Neural progenitor cell (in vitro differentiated cells): ENCODE measurements at regions not wholly inside any gene's neighbourhood (a gene's known extent, or its start where the extent isn't known, plus 50 kb on each side); places are given as distances from the start of the nearest gene placed in this dataset.

Experiments
- DNase-seq: peaks from one replicate; pipeline ENCODE4 v3.0.0-alpha.2; 2016; ENCODE audit warnings: low spot score
- H2AFZ ChIP-seq: fragments of 200-600 bp; sonication (generic); replicated peaks from 2 replicates; pipeline ENCODE4 v1.6.1; 2016; ENCODE audit warnings: antibody characterized with exemption
- H3F3A ChIP-seq: fragments of 200-600 bp; sonication (generic); 2 replicates; pipeline ENCODE4 v1.6.1; 2016; ENCODE audit warnings: antibody characterized with exemption, low read depth
- H3K27ac ChIP-seq: fragments of 200-600 bp; sonication (generic); 2 replicates; pipeline ENCODE4 v1.5.1; 2016; ENCODE audit warnings: mild to moderate bottlenecking
- H3K27me3 ChIP-seq: fragments of 200-600 bp; sonication (generic); 2 replicates; pipeline ENCODE4 v1.6.1; 2016; ENCODE audit warnings: mild to moderate bottlenecking, moderate library complexity
- H3K36me3 ChIP-seq: fragments of 200-600 bp; sonication (generic); 2 replicates; pipeline ENCODE4 v1.5.1; 2016
- H3K4me1 ChIP-seq: fragments of 200-600 bp; sonication (generic); 2 replicates; pipeline ENCODE4 v1.6.1; 2016; ENCODE audit warnings: mixed run types
- H3K4me2 ChIP-seq: fragments of 200-600 bp; sonication (generic); 2 replicates; pipeline ENCODE4 v1.6.1; 2016
- H3K4me3 ChIP-seq: fragments of 200-600 bp; sonication (generic); 2 replicates; pipeline ENCODE4 v1.5.1; 2016
- H3K79me2 ChIP-seq: fragments of 200-600 bp; sonication (generic); 2 replicates; pipeline ENCODE4 v1.6.1; 2016; ENCODE audit warnings: low read depth
- H3K9ac ChIP-seq: fragments of 200-600 bp; sonication (generic); 2 replicates; pipeline ENCODE4 v1.6.1; 2016
- H3K9me3 ChIP-seq: fragments of 200-600 bp; sonication (generic); 2 replicates; pipeline ENCODE4 v1.5.1; 2016; ENCODE audit warnings: low read depth
- H4K20me1 ChIP-seq: fragments of 200-600 bp; sonication (generic); 2 replicates; pipeline ENCODE4 v1.6.1; 2016; ENCODE audit warnings: low read depth
- H3K27ac Mint-ChIP-seq: 3 replicates; pipeline ENCODE4 v1.8.0; 2021; ENCODE audit warnings: mixed read lengths
- H3K27me3 Mint-ChIP-seq: 2 replicates; pipeline ENCODE4 v1.8.0; 2022; ENCODE audit warnings: low read depth, mild to moderate bottlenecking, inconsistent platforms, moderate library complexity, mixed read lengths; ENCODE audit not compliant: insufficient read depth
- H3K36me3 Mint-ChIP-seq: 3 replicates; pipeline ENCODE4 v1.8.0; 2021; ENCODE audit warnings: mixed read lengths
- H3K4me1 Mint-ChIP-seq: 3 replicates; pipeline ENCODE4 v1.8.0; 2021; ENCODE audit warnings: mixed read lengths
- H3K4me3 Mint-ChIP-seq: 3 replicates; pipeline ENCODE4 v1.8.0; 2021; ENCODE audit warnings: mild to moderate bottlenecking, moderate library complexity, mixed read lengths
- H3K9me3 Mint-ChIP-seq: 3 replicates; pipeline ENCODE4 v1.8.0; 2020; ENCODE audit warnings: mixed read lengths
- EZH2 ChIP-seq: fragments of 200-600 bp; sonication (generic); IDR thresholded peaks from 2 replicates; pipeline ENCODE4 v1.6.1; 2017; ENCODE audit warnings: antibody characterized with exemption, mild to moderate bottlenecking, moderate library complexity
- EZH2phosphoT487 ChIP-seq: fragments of 200-600 bp; sonication (generic); IDR thresholded peaks from 2 replicates; pipeline ENCODE4 v1.6.1; 2017; ENCODE audit warnings: antibody characterized with exemption
- TF ChIP-seq, protein P1 (sequence below): fragments of 200-600 bp; sonication (generic); IDR thresholded peaks from 2 replicates; pipeline ENCODE4 v1.5.1; 2017; ENCODE audit warnings: antibody characterized with exemption, mild to moderate bottlenecking

DNA sequence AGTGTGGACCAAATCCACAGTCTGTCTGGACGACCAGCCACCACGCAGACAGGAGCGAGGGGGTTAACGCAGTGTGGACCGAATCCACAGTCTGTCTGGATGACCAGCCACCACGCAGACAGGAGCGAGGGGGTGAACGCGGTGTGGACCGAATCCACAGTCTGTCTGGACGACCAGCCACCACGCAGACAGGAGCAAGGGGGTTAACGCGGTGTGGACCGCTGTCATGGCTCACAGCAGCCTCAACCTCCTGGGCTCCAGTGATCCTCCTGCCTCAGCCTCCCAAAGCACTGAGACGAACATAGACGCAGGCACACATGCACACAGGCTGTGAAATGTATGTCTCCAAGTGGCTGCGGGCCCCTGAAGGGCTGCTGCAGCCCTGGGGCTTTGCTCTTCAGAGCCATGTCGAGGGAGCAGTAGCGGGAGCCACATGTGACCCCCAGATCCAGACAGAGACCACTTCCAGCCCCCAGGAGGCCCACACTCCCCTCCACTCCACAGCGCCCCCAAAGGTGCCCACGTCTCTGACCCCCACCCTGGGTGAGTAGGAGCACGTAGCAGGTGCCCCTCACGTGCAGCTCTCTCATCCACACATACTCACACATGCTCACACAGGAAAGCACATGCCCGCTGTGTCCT is 98.1 kb downstream of the YTHDF1 start:
- peak overlapping the region; percentile 41 for H3K4me3 Mint-ChIP-seq
- H3K27ac Mint-ChIP-seq: no peak overlapping the region
- Histone ChIP-seq H3K79me2 (no peaks in the 10 kb centered on the region), H3K4me2 (no peak overlapping the region), H4K20me1 (peaks cover 20% of the 10 kb centered on the region), H3K4me3 (no peak overlapping the region), H3K9me3 (no peaks in the 10 kb centered on the region), H3K27ac (no peak overlapping the region), H3K27me3 (peaks cover 54% of the 10 kb centered on the region), H3K4me1 (no peaks in the 10 kb centered on the region), H3F3A (no peaks in the 10 kb centered on the region), H2AFZ (no peak overlapping the region), H3K9ac (no peak overlapping the region), H3K36me3 (no peaks in the 10 kb centered on the region)
- H3K27me3 Mint-ChIP-seq: peaks cover 43% of the 10 kb centered on the region
- H3K9me3 Mint-ChIP-seq: no peaks in the 10 kb centered on the region
- no peaks in the 10 kb centered on the region for H3K4me1 Mint-ChIP-seq
- no peaks in the 10 kb centered on the region for H3K36me3 Mint-ChIP-seq
- no peak for DNase-seq
- TF ChIP-seq EZH2phosphoT487: no peak
- TF ChIP-seq, protein P1, sequence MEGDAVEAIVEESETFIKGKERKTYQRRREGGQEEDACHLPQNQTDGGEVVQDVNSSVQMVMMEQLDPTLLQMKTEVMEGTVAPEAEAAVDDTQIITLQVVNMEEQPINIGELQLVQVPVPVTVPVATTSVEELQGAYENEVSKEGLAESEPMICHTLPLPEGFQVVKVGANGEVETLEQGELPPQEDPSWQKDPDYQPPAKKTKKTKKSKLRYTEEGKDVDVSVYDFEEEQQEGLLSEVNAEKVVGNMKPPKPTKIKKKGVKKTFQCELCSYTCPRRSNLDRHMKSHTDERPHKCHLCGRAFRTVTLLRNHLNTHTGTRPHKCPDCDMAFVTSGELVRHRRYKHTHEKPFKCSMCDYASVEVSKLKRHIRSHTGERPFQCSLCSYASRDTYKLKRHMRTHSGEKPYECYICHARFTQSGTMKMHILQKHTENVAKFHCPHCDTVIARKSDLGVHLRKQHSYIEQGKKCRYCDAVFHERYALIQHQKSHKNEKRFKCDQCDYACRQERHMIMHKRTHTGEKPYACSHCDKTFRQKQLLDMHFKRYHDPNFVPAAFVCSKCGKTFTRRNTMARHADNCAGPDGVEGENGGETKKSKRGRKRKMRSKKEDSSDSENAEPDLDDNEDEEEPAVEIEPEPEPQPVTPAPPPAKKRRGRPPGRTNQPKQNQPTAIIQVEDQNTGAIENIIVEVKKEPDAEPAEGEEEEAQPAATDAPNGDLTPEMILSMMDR: no peak
- TF ChIP-seq EZH2: no peak

DNA sequence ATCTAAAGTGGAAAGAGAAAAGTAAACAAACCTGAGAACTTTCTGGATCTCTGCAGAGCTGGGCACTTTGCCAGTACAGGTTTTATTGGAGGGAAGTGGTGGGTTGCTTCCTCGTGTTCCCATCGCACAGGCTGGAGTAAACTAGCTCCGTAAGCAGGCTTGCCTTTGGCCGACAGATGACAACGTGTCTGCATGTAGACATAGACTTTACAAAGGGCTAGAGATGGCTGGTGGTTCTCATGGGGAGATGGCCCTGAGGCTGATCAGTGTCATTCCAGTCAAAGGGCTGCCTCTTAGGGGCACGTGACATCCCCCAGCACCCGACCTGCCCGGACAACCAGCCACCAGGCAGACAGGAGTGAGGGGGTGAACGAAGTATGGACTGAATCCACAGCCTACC is 98.8 kb downstream of the YTHDF1 start:
- Histone ChIP-seq H2AFZ (no peak overlapping the region), H3K4me2 (no peak overlapping the region), H4K20me1 (peaks cover 20% of the 10 kb centered on the region), H3K4me1 (no peaks in the 10 kb centered on the region), H3K36me3 (no peaks in the 10 kb centered on the region), H3K4me3 (no peak overlapping the region), H3F3A (no peaks in the 10 kb centered on the region), H3K9ac (no peak overlapping the region), H3K27me3 (peaks cover 58% of the 10 kb centered on the region), H3K9me3 (no peaks in the 10 kb centered on the region), H3K27ac (no peak overlapping the region), H3K79me2 (no peaks in the 10 kb centered on the region)
- Mint-ChIP-seq H3K36me3 (no peaks in the 10 kb centered on the region), H3K9me3 (no peaks in the 10 kb centered on the region), H3K4me1 (no peaks in the 10 kb centered on the region), H3K27me3 (peaks cover 43% of the 10 kb centered on the region), H3K27ac (no peak overlapping the region), H3K4me3 (no peak overlapping the region)
- TF ChIP-seq EZH2 (no peak), EZH2phosphoT487 (no peak)
- TF ChIP-seq, protein P1: no peak
- no peak for DNase-seq

DNA sequence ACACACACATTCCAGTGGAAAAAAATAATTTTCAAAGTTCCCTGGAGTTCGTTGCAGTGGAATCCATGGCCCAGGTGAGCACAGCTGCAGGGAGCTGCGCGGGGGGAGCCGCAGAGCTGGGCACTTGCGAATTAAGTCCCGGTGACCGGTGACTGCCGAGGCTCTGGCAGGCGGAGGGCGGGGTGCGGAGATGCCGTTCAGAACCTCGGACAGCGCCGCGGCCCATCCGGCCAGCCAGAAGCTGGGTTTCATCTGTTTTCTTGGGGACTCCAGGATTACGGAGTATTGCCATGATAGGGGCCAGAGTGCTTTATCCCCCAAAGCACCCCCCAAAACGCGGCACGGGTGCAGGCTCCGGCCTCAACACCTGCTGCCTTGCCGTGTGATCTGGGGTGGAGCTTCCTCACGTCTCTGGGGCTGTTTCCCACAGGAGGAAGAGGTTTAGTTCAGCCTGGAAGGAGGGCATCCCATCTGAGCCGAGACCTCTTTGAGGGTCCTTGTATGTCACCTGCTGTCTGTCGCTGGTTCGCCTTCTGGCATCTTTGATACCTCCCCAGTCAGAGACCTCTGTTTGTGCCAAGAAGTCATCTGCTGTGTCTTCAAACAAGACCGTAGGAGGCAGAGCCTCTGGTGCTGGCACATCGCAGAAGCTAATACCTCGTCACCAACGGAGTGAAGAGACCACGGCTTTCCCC is 99.4 kb downstream of the YTHDF1 start:
- Histone ChIP-seq H3F3A (no peaks in the 10 kb centered on the region), H3K9me3 (no peaks in the 10 kb centered on the region), H4K20me1 (peaks cover 20% of the 10 kb centered on the region), H3K27me3 (peaks cover 64% of the 10 kb centered on the region), H2AFZ (no peak overlapping the region), H3K9ac (no peak overlapping the region), H3K36me3 (no peaks in the 10 kb centered on the region), H3K79me2 (no peaks in the 10 kb centered on the region), H3K27ac (no peak overlapping the region), H3K4me3 (no peak overlapping the region), H3K4me2 (peak overlapping the region; percentile 35), H3K4me1 (no peaks in the 10 kb centered on the region)
- Mint-ChIP-seq H3K27me3 (peaks cover 47% of the 10 kb centered on the region), H3K4me1 (no peaks in the 10 kb centered on the region), H3K4me3 (no peak overlapping the region), H3K27ac (no peak overlapping the region), H3K36me3 (no peaks in the 10 kb centered on the region), H3K9me3 (peaks cover 4% of the 10 kb centered on the region)
- TF ChIP-seq, protein P1: no peak
- TF ChIP-seq EZH2 (no peak), EZH2phosphoT487 (peak; percentile 59)
- peak; percentile 85 for DNase-seq
